HG02884 (cell line): ENCODE measurements at regions not wholly inside any gene's neighbourhood (a gene's known extent, or its start where the extent isn't known, plus 50 kb on each side); places are given as distances from the start of the nearest gene placed in this dataset.

Experiments
- ATAC-seq: cut with Tn5 transposase; IDR thresholded peaks from one replicate; pipeline ENCODE4 v1.9.1; 2021; ENCODE audit warnings: mild to moderate bottlenecking, moderate library complexity; ENCODE audit not compliant: unreplicated experiment

- ATAC-seq: peak; percentile 60
These were observed 280.7 kb downstream of the LMX1A start for GRCh38 chr1:165075725-165076370.

GRCh38 chr1:165073185-165074007 lies 283.1 kb downstream of the LMX1A start:
- ATAC-seq: peak; percentile 70

GRCh38 chr1:165070675-165071074 lies 285.8 kb downstream of the LMX1A start:
- ATAC-seq: no peak

- ATAC-seq: no peak
These were observed 286.7 kb downstream of the LMX1A start for GRCh38 chr1:165069829-165070228.

GRCh38 chr1:165068741-165069140 lies 287.8 kb downstream of the LMX1A start:
- ATAC-seq: no peak

GRCh38 chr1:165067829-165068228 lies 288.7 kb downstream of the LMX1A start:
- no peak for ATAC-seq

GRCh38 chr1:165063181-165063965 lies 293.1 kb downstream of the LMX1A start:
- ATAC-seq: no peak

GRCh38 chr1:165062346-165062745 lies 294.2 kb downstream of the LMX1A start:
- no peak for ATAC-seq

GRCh38 chr1:165060285-165060793 lies 296.2 kb downstream of the LMX1A start:
- no peak for ATAC-seq

GRCh38 chr1:165057956-165058355 lies 298.6 kb downstream of the LMX1A start:
- ATAC-seq: no peak

GRCh38 chr1:165056914-165057313 lies 299.6 kb downstream of the LMX1A start:
- no peak for ATAC-seq

GRCh38 chr1:165055581-165055980 lies 300.9 kb downstream of the LMX1A start:
- no peak for ATAC-seq

- no peak for ATAC-seq
These were observed 301.9 kb downstream of the LMX1A start for GRCh38 chr1:165054627-165055026.

GRCh38 chr1:165053351-165053750 lies 303.2 kb downstream of the LMX1A start:
- ATAC-seq: no peak

- ATAC-seq: no peak
These were observed 303.6 kb downstream of the LMX1A start for GRCh38 chr1:165052936-165053335.

- ATAC-seq: no peak
These were observed 304.1 kb downstream of the LMX1A start for GRCh38 chr1:165052431-165052830.

- no peak for ATAC-seq
These were observed 306.3 kb downstream of the LMX1A start for GRCh38 chr1:165050246-165050645.

GRCh38 chr1:165047994-165048393 lies 308.5 kb downstream of the LMX1A start:
- ATAC-seq: no peak

GRCh38 chr1:165045902-165046301 lies 310.6 kb downstream of the LMX1A start:
- no peak for ATAC-seq

- no peak for ATAC-seq
These were observed 315.9 kb downstream of the LMX1A start for GRCh38 chr1:165040641-165041040.

GRCh38 chr1:165039996-165040395 lies 316.5 kb downstream of the LMX1A start:
- no peak for ATAC-seq
